ENCODE measurements at regions not wholly inside any gene's neighbourhood (a gene's known extent, or its start where the extent isn't known, plus 50 kb on each side); places are given as distances from the start of the nearest gene placed in this dataset.

DNA sequence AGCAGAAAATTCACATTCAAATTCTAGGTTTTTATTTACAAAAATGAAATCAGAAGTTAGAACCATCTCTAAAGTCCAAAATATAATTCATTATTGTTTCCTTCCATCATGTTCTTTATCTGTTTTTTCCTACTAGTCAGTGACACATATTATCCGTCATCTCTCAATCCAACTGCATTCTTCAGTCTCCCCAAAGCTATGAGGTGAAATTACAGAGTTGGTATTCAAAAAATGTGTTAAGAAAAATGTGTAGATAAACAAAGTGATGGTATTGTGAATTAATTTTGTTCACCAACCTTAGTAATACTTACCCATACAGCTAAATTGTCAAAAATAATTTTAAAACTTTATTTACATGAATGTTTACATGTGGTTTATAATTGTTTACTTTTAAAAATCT is 448.7 kb upstream of the MIR17HG start:
- TF ChIP-seq POLR2A (IDR thresholded peaks at IDR 0.05; ENCODE audit: low read length), result no peak
- no peak for TF ChIP-seq GATA1 (IDR thresholded peaks at IDR 0.05; ENCODE audit: low read depth, low read length)

Measured in erythroblast (primary cell).